Large intestine (tissue), 3 donors: ENCODE measurements at regions not wholly inside any gene's neighbourhood (a gene's known extent, or its start where the extent isn't known, plus 50 kb on each side); places are given as distances from the start of the nearest gene placed in this dataset.
"Not testable (repeated sequence)": the region's sequence is repeated elsewhere in the genome, so short reads cannot be mapped to it uniquely, and the experiment has no call there.

Source experiments
- DNase-seq, 2 donors: peaks; one replicate each; pipeline versions ENCODE4 v3.0.0 to v3.0.0-alpha.2; 2013
- H3K27ac ChIP-seq: one replicate; pipeline ENCODE4 v1.5.1; 2013; ENCODE audit warnings: low read length
- H3K27me3 ChIP-seq: 2 replicates; pipeline ENCODE4 v1.6.1; 2013; ENCODE audit warnings: low read length; ENCODE audit not compliant: control insufficient read depth, insufficient read depth
- H3K36me3 ChIP-seq: 2 replicates; pipeline ENCODE4 v1.6.1; 2013; ENCODE audit warnings: low read length; ENCODE audit not compliant: control insufficient read depth, insufficient read depth
- H3K4me1 ChIP-seq: one replicate; pipeline ENCODE4 v1.6.1; 2013; ENCODE audit warnings: low read length; ENCODE audit not compliant: control insufficient read depth, insufficient read depth
- H3K4me3 ChIP-seq: one replicate; pipeline ENCODE4 v1.5.1; 2013; ENCODE audit warnings: low read length
- H3K9me3 ChIP-seq: one replicate; pipeline ENCODE4 v1.6.1; 2013; ENCODE audit warnings: mild to moderate bottlenecking, low read depth, low read length, moderate library complexity; ENCODE audit not compliant: control insufficient read depth
- WGBS: methylation state at CpG from one replicate; pipeline ENCODE4 v1.1.5; 2013; ENCODE audit warnings: low lambda C conversion rate; ENCODE audit not compliant: insufficient coverage; 5-methylcytosine and 5-hydroxymethylcytosine counted together

GRCh38 chr1:29408831-29409605 is 172.7 kb downstream of the PTPRU start:
- Histone ChIP-seq H3K4me1 (no peaks in the 10 kb centered on the region), H3K4me3 (no peak overlapping the region), H3K9me3 (no peaks in the 10 kb centered on the region), H3K27me3 (no peaks in the 10 kb centered on the region), H3K27ac (no peak overlapping the region), H3K36me3 (no peaks in the 10 kb centered on the region)
- DNase-seq, result no peak
- WGBS, result no CpG with 5 or more reads among the region's 8 CpGs

- no CpG with 5 or more reads among the region's 2 CpGs for WGBS
- Histone ChIP-seq H3K9me3 (no peaks in the 10 kb centered on the region), H3K36me3 (no peaks in the 10 kb centered on the region), H3K27me3 (no peaks in the 10 kb centered on the region), H3K4me1 (no peaks in the 10 kb centered on the region), H3K27ac (no peak overlapping the region), H3K4me3 (no peak overlapping the region)
- no peak for DNase-seq
Observed at GRCh38 chr1:29406814-29407213, 170.5 kb downstream of the PTPRU start.

GRCh38 chr1:29400203-29400602 is 163.9 kb downstream of the PTPRU start:
- not testable (repeated sequence) for DNase-seq

GRCh38 chr1:29399465-29399864 is 163.1 kb downstream of the PTPRU start:
- no peaks in the 10 kb centered on the region for H3K27me3 ChIP-seq
- no peak overlapping the region for H3K27ac ChIP-seq
- no peak for DNase-seq
- no peaks in the 10 kb centered on the region for H3K36me3 ChIP-seq
- no peak overlapping the region for H3K4me3 ChIP-seq
- no peaks in the 10 kb centered on the region for H3K4me1 ChIP-seq
- WGBS, result 63% methylated on average over 1 of the region's 1 CpG
- no peaks in the 10 kb centered on the region for H3K9me3 ChIP-seq

More at GRCh38 chr1:29400203-29400602, 163.9 kb downstream of the PTPRU start:
- H3K27ac ChIP-seq, H3K9me3 ChIP-seq, H3K27me3 ChIP-seq, H3K4me3 ChIP-seq, H3K4me1 ChIP-seq, H3K36me3 ChIP-seq: not testable (repeated sequence)

GRCh38 chr1:29398431-29398830 is 162.1 kb downstream of the PTPRU start:
- WGBS, result no CpG with 5 or more reads among the region's 3 CpGs
- no peaks in the 10 kb centered on the region for H3K36me3 ChIP-seq
- no peak for DNase-seq

GRCh38 chr1:29397981-29398380 is 161.7 kb downstream of the PTPRU start:
- no peaks in the 10 kb centered on the region for H3K9me3 ChIP-seq
- no CpG with 5 or more reads among the region's 8 CpGs for WGBS
- no peak overlapping the region for H3K27ac ChIP-seq
- no peaks in the 10 kb centered on the region for H3K4me1 ChIP-seq
- no peak overlapping the region for H3K4me3 ChIP-seq
- DNase-seq, result no peak
- H3K36me3 ChIP-seq, result no peaks in the 10 kb centered on the region
- H3K27me3 ChIP-seq, result peaks cover 4% of the 10 kb centered on the region

More at GRCh38 chr1:29398431-29398830, 162.1 kb downstream of the PTPRU start:
- no peak overlapping the region for H3K4me3 ChIP-seq
- H3K27ac ChIP-seq, result no peak overlapping the region
- H3K4me1 ChIP-seq, result no peaks in the 10 kb centered on the region
- H3K9me3 ChIP-seq, result no peaks in the 10 kb centered on the region
- no peaks in the 10 kb centered on the region for H3K27me3 ChIP-seq

GRCh38 chr1:29397256-29397590 is 160.9 kb downstream of the PTPRU start:
- H3K27ac ChIP-seq, result no peak overlapping the region
- WGBS, result 0% methylated on average over 1 of the region's 1 CpG

GRCh38 chr1:29396438-29397255 is 160.3 kb downstream of the PTPRU start:
- Histone ChIP-seq H3K4me1 (no peaks in the 10 kb centered on the region), H3K4me3 (no peak overlapping the region), H3K27me3 (peaks cover 4% of the 10 kb centered on the region), H3K9me3 (no peaks in the 10 kb centered on the region), H3K27ac (no peak overlapping the region), H3K36me3 (no peaks in the 10 kb centered on the region)
- DNase-seq, result no peak
- WGBS, result no CpG with 5 or more reads among the region's 10 CpGs

More at GRCh38 chr1:29397256-29397590, 160.9 kb downstream of the PTPRU start:
- Histone ChIP-seq H3K4me3 (no peak overlapping the region), H3K36me3 (no peaks in the 10 kb centered on the region), H3K9me3 (no peaks in the 10 kb centered on the region), H3K4me1 (no peaks in the 10 kb centered on the region), H3K27me3 (peaks cover 4% of the 10 kb centered on the region)
- no peak for DNase-seq

GRCh38 chr1:29395736-29396437 is 159.6 kb downstream of the PTPRU start:
- no peaks in the 10 kb centered on the region for H3K9me3 ChIP-seq
- H3K4me3 ChIP-seq, result no peak overlapping the region
- no peaks in the 10 kb centered on the region for H3K36me3 ChIP-seq
- no peaks in the 10 kb centered on the region for H3K4me1 ChIP-seq
- no CpG with 5 or more reads among the region's 5 CpGs for WGBS
- DNase-seq, result no peak
- H3K27me3 ChIP-seq, result peaks cover 8% of the 10 kb centered on the region
- no peak overlapping the region for H3K27ac ChIP-seq

GRCh38 chr1:29394521-29395225 is 158.4 kb downstream of the PTPRU start:
- Histone ChIP-seq H3K27ac (no peak overlapping the region), H3K4me1 (no peaks in the 10 kb centered on the region), H3K36me3 (no peaks in the 10 kb centered on the region), H3K27me3 (peaks cover 12% of the 10 kb centered on the region), H3K4me3 (no peak overlapping the region), H3K9me3 (no peaks in the 10 kb centered on the region)
- no CpG with 5 or more reads among the region's 9 CpGs for WGBS
- DNase-seq, result no peak
